Lung (tissue), 11 donors: ENCODE measurements at regions not wholly inside any gene's neighbourhood (a gene's known extent, or its start where the extent isn't known, plus 50 kb on each side); places are given as distances from the start of the nearest gene placed in this dataset.
A peak's percentile ranks its signal among the peaks of the same experiment; 100 is the strongest.

Source experiments
- ATAC-seq: fragments of 200-7000 bp; cut with Tn5 transposase; one replicate; pipeline ENCODE4 v1.9.1; 2020; ENCODE audit warnings: moderate number of reproducible peaks; ENCODE audit not compliant: insufficient read depth, low FRiP score
- DNase-seq, 3 donors: peaks; one replicate each; pipeline ENCODE4 v3.0.0-alpha.2; 2013 to 2017
- H3K27ac ChIP-seq, 2 donors: one replicate each; pipeline ENCODE4 v1.5.1; 2013; ENCODE audit warnings: mild to moderate bottlenecking in 2 of 2, moderate library complexity in 2 of 2, control low read depth in 1 of 2, inconsistent platforms in 1 of 2, low read depth in 1 of 2, low read length in 1 of 2
- H3K27me3 ChIP-seq, 3 donors: one replicate each; pipeline ENCODE4 v1.5.1; 2013; ENCODE audit warnings: low read length in 2 of 3; ENCODE audit not compliant: control insufficient read depth in 3 of 3, insufficient read depth in 3 of 3
- H3K36me3 ChIP-seq, 4 donors: one replicate each; pipeline ENCODE4 v1.5.1; 2013; ENCODE audit warnings: low read length in 4 of 4, mild to moderate bottlenecking in 1 of 4, moderate library complexity in 1 of 4; ENCODE audit not compliant: control insufficient read depth in 4 of 4, insufficient read depth in 4 of 4
- H3K4me1 ChIP-seq, 5 donors: one replicate each; pipeline ENCODE4 v1.5.1; 2013; ENCODE audit warnings: low read length in 5 of 5, mild to moderate bottlenecking in 2 of 5, moderate library complexity in 1 of 5; ENCODE audit not compliant: control insufficient read depth in 5 of 5, insufficient read depth in 5 of 5
- H3K4me3 ChIP-seq: one replicate; pipeline ENCODE4 v1.5.1; 2013; ENCODE audit warnings: mild to moderate bottlenecking, control low read depth, moderate library complexity
- H3K9ac ChIP-seq, 2 donors: one replicate each; pipeline ENCODE4 v1.5.1; 2013; ENCODE audit warnings: low read length in 2 of 2, control low read depth in 1 of 2; ENCODE audit not compliant: insufficient read depth in 1 of 2
- H3K9me3 ChIP-seq, 4 donors: one replicate each; pipeline ENCODE4 v1.5.1; 2013; ENCODE audit warnings: low read length in 3 of 4, mild to moderate bottlenecking in 1 of 4, moderate library complexity in 1 of 4; ENCODE audit not compliant: control insufficient read depth in 4 of 4, insufficient read depth in 3 of 4
- WGBS, 2 donors: extraction: QIAGEN DNeasy Blood & Tissue Kit; methylation state at CpG; one replicate each; pipeline ENCODE4 v1.1.7; 2013; 5-methylcytosine and 5-hydroxymethylcytosine counted together
- TF ChIP-seq, protein P1 (sequence below): IDR thresholded peaks from 2 replicates; pipeline ENCODE4 v1.5.1; 2012; ENCODE audit warnings: mild to moderate bottlenecking; ENCODE audit errors: control extremely low read depth, extremely low read depth
- donor health status: control.
- donor health status: control.
- donor health status: Bipolar disorder and iron deficiency.
- donor health status: healthy.
- donor health status: DM: yes; HTN: yes; CAD: no.

GRCh38 chr10:52883996-52884871, 111.7 kb upstream of the MBL2 start:
- Histone ChIP-seq H3K27ac (no peak overlapping the region), H3K4me3 (no peak overlapping the region), H3K4me1 (peaks cover 0 to 4% (median 2%) of the 10 kb centered on the region in 5 donors), H3K36me3 (no peaks in the 10 kb centered on the region), H3K27me3 (no peaks in the 10 kb centered on the region), H3K9me3 (no peaks in the 10 kb centered on the region), H3K9ac (no peak overlapping the region)
- ATAC-seq (peak; percentile 82), DNase-seq (peak; percentile 77 to 91 (median 84))
- TF ChIP-seq, protein P1, sequence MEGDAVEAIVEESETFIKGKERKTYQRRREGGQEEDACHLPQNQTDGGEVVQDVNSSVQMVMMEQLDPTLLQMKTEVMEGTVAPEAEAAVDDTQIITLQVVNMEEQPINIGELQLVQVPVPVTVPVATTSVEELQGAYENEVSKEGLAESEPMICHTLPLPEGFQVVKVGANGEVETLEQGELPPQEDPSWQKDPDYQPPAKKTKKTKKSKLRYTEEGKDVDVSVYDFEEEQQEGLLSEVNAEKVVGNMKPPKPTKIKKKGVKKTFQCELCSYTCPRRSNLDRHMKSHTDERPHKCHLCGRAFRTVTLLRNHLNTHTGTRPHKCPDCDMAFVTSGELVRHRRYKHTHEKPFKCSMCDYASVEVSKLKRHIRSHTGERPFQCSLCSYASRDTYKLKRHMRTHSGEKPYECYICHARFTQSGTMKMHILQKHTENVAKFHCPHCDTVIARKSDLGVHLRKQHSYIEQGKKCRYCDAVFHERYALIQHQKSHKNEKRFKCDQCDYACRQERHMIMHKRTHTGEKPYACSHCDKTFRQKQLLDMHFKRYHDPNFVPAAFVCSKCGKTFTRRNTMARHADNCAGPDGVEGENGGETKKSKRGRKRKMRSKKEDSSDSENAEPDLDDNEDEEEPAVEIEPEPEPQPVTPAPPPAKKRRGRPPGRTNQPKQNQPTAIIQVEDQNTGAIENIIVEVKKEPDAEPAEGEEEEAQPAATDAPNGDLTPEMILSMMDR: peak; percentile 25
- WGBS, 2 donors: 31 to 35% methylated on average over 33 of the region's 33 CpGs

DNA sequence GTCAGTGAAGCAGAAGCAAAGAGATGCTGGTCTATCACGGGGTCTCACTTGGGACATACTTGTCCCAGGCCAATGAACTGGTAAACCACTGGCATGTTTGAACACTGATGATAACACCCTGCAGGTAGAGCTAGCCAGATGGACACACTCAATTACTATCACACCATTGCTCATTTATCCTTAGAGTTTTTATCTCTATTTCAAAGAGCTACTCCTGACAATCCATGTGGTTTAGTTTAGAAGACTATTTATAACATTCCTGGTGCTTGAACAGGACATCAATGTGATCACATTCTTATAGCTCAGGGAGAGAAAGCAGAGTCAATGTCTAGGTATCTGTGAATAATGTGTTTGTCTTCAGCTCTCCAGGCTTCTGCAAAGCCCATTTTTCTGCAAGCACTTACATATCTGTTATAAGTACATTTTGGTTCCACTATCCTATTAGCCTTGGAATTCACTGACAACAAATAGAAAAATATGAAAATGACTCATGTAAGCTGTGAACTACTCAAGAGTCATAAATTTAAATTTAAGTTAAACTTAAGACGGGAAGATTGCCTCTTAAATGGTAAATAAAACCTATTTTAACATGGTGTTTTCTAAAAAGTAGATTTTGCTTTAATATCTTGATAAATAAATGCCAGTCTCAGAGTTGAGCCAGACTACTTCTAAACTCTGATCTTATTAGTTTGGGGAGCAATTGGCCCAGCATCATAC, 106.7 kb upstream of the MBL2 start:
- no peak overlapping the region for H3K4me3 ChIP-seq
- no peak overlapping the region for H3K27ac ChIP-seq
- H3K9ac ChIP-seq: no peak overlapping the region
- TF ChIP-seq, protein P1: no peak
- DNase-seq (no peak), ATAC-seq (no peak)
- H3K36me3 ChIP-seq: no peaks in the 10 kb centered on the region
- WGBS, 2 donors: 77 to 81% methylated on average over 2 of the region's 2 CpGs
- H3K9me3 ChIP-seq: no peaks in the 10 kb centered on the region
- no peaks in the 10 kb centered on the region for H3K27me3 ChIP-seq
- peaks cover 0 to 14% (median 2%) of the 10 kb centered on the region in 5 donors for H3K4me1 ChIP-seq

DNA sequence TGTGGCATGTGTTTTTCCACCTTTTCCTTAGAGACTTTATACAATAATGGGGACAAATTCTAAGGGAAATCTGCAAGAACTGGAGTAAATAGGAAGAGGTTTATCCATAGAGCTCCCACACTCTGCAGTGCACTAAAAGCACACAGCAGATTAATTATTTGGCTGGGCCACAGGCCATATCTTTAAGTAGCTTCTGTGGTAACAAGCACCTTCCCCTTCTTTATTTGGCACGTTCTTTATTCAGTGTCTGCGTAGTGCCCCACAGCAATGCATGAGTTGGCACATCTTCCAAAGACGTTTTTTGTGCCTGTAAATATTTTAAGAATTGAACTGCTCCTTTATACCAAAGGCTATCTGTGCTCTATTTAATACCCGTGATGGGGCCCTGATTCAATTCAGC, 104.9 kb upstream of the MBL2 start:
- H3K27me3 ChIP-seq: no peaks in the 10 kb centered on the region
- WGBS, 2 donors: 31 to 34% methylated on average over 4 of the region's 4 CpGs
- DNase-seq: no peak
- H3K9ac ChIP-seq: no peak overlapping the region
- TF ChIP-seq, protein P1: no peak
- no peak for ATAC-seq
- no peaks in the 10 kb centered on the region for H3K36me3 ChIP-seq
- H3K4me3 ChIP-seq: no peak overlapping the region
- H3K9me3 ChIP-seq: no peaks in the 10 kb centered on the region
- H3K27ac ChIP-seq: no peak overlapping the region
- H3K4me1 ChIP-seq: peaks cover 0 to 14% (median 0%) of the 10 kb centered on the region in 5 donors
